ENCODE measurements at regions not wholly inside any gene's neighbourhood (a gene's known extent, or its start where the extent isn't known, plus 50 kb on each side); places are given as distances from the start of the nearest gene placed in this dataset.

- no peaks in the 10 kb centered on the region for H3K4me1 ChIP-seq (ENCODE audit: insufficient read depth, insufficient read length)
- no peak overlapping the region for H3K4me3 ChIP-seq (ENCODE audit: insufficient read length, low read depth)
- H3K27me3 ChIP-seq (ENCODE audit: insufficient read depth, insufficient read length), result no peaks in the 10 kb centered on the region
- H3K36me3 ChIP-seq (ENCODE audit: insufficient read depth, insufficient read length, low read length), result no peaks in the 10 kb centered on the region
- no peak for TF ChIP-seq ZNF274 (IDR thresholded peaks at IDR 0.05; ENCODE audit: low read depth, low read length)
- no peak for TF ChIP-seq SUZ12 (IDR thresholded peaks at IDR 0.05; ENCODE audit: extremely low read depth, insufficient read depth, insufficient read length)
- no peak for TF ChIP-seq YY1 (IDR thresholded peaks at IDR 0.05; ENCODE audit: insufficient read depth, insufficient read length)
- no peaks in the 10 kb centered on the region for H3K9me3 ChIP-seq (ENCODE audit: insufficient read depth, low read length)
- no peak overlapping the region for H3K9ac ChIP-seq (ENCODE audit: insufficient read length, low read depth)
- DNase-seq (ENCODE audit: low read depth, low spot score), result no peak
Observed at GRCh38 chr3:69462022-69462825, 76.3 kb upstream of the FRMD4B start.

DNA sequence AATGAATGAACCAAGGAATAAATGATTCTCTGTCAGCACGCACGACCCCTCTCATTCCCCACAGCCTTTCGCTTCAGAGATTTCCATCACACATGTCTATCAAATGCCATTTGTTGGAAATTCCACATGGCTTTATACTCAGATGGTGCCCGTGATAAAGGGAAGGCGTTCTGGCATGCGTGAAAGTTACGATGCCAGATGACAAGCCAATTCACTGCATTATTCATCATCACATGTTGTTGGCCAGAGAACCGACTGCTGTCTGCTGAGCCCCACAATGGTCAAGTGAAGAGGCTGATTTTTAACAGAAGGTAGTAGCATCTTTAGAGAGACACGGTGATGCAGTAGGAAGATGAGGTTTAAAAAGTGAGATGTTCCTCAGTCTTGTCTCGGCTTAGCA lies 74.1 kb upstream of the FRMD4B start:
- Histone ChIP-seq H3K4me3 (ENCODE audit: insufficient read length, low read depth) (no peak overlapping the region), H3K9me3 (ENCODE audit: insufficient read depth, low read length) (no peaks in the 10 kb centered on the region), H3K27me3 (ENCODE audit: insufficient read depth, insufficient read length) (no peaks in the 10 kb centered on the region), H3K4me1 (ENCODE audit: insufficient read depth, insufficient read length) (no peaks in the 10 kb centered on the region), H3K36me3 (ENCODE audit: insufficient read depth, insufficient read length, low read length) (no peaks in the 10 kb centered on the region), H3K9ac (ENCODE audit: insufficient read length, low read depth) (no peak overlapping the region)
- no peak for DNase-seq (ENCODE audit: low read depth, low spot score)
- TF ChIP-seq YY1 (IDR thresholded peaks at IDR 0.05; ENCODE audit: insufficient read depth, insufficient read length) (no peak), ZNF274 (IDR thresholded peaks at IDR 0.05; ENCODE audit: low read depth, low read length) (no peak), SUZ12 (IDR thresholded peaks at IDR 0.05; ENCODE audit: extremely low read depth, insufficient read depth, insufficient read length) (no peak)

DNA sequence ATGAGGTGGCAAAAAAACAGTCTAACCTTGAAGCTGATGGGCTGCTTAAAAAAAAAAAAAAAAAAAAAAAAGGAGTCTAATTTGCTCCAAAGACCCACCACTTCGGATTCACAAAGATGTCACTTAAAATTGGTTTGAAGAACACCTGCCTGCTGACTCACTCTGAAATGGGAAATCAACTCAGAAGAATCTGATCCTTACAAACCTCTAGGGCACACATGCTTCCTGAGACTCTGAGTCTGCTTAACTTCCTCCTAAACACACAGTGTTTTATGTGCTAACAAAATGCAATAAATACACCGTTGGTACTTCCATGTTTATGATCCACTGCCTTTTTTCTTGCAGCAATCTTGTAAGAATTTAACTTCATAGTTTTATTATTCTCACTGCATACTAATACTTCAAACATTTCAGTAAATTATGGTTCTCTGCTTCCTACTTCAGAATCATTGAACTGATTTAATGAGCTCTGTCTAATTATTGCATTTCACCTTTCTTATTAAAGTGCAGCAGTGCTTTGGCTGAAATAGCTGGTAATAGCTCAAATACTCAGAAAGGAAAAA lies 73.0 kb upstream of the FRMD4B start:
- no peak overlapping the region for H3K4me3 ChIP-seq (ENCODE audit: insufficient read length, low read depth)
- DNase-seq (ENCODE audit: low read depth, low spot score), result no peak

DNA sequence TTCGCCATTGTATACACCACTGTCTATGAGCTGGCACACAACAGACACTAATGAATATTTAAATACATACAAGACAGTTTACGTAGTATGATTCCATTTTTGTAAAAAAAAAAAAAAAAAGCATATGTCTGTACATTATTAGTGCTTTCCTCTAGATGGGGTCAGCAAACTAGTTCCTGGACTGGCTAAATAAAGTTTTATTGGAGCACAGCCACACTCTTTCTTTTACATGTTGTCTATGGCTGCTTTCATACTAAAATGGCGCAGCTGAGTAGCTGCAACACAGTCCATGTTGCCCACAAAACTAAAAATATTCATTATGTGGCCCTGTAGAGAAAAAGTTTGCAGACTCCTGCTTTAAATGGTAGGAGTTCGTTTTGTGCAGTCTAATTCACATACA lies 70.7 kb upstream of the FRMD4B start:
- no peaks in the 10 kb centered on the region for H3K4me1 ChIP-seq (ENCODE audit: insufficient read depth, insufficient read length)
- no peak overlapping the region for H3K9ac ChIP-seq (ENCODE audit: insufficient read length, low read depth)
- TF ChIP-seq SUZ12 (IDR thresholded peaks at IDR 0.05; ENCODE audit: extremely low read depth, insufficient read depth, insufficient read length) (no peak), ZNF274 (IDR thresholded peaks at IDR 0.05; ENCODE audit: low read depth, low read length) (no peak), YY1 (IDR thresholded peaks at IDR 0.05; ENCODE audit: insufficient read depth, insufficient read length) (no peak)
- H3K36me3 ChIP-seq (ENCODE audit: insufficient read depth, insufficient read length, low read length), result no peaks in the 10 kb centered on the region
- no peak for DNase-seq (ENCODE audit: low read depth, low spot score)
- no peaks in the 10 kb centered on the region for H3K9me3 ChIP-seq (ENCODE audit: insufficient read depth, low read length)
- H3K4me3 ChIP-seq (ENCODE audit: insufficient read length, low read depth), result no peak overlapping the region
- H3K27me3 ChIP-seq (ENCODE audit: insufficient read depth, insufficient read length), result no peaks in the 10 kb centered on the region

More for the DNA sequence above, 73.0 kb upstream of the FRMD4B start:
- Histone ChIP-seq H3K36me3 (ENCODE audit: insufficient read depth, insufficient read length, low read length) (no peaks in the 10 kb centered on the region), H3K9me3 (ENCODE audit: insufficient read depth, low read length) (no peaks in the 10 kb centered on the region), H3K4me1 (ENCODE audit: insufficient read depth, insufficient read length) (no peaks in the 10 kb centered on the region), H3K9ac (ENCODE audit: insufficient read length, low read depth) (no peak overlapping the region), H3K27me3 (ENCODE audit: insufficient read depth, insufficient read length) (no peaks in the 10 kb centered on the region)
- TF ChIP-seq YY1 (IDR thresholded peaks at IDR 0.05; ENCODE audit: insufficient read depth, insufficient read length) (no peak), SUZ12 (IDR thresholded peaks at IDR 0.05; ENCODE audit: extremely low read depth, insufficient read depth, insufficient read length) (no peak), ZNF274 (IDR thresholded peaks at IDR 0.05; ENCODE audit: low read depth, low read length) (no peak)

DNA sequence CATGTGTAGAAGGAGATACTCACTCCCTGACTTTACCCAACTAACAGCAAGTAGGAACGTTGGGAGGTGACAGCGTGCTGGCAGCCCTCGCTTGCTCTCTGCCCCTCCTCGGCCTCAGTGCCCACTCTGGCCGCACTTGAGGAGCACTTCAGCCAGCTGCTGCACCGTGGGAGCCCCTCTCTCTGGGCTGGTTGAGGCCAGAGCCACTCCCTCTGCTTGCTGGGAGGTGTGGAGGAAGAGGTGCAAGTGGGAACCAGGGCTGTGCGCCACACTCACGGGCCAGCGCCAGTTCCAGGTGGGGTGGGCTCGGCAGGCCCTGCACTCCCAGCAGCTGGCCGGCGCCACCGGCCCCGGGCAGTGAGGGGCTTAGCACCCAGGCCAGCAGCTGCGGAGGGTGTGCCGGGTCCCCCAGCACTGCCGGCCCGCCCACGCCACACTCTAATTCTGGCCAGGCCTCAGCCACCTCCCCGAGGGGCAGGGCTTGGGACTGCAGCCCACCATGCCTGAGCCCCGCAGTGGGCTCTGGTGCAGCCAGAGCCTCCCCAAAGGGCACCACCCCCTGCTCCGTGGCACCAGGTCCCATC lies 68.4 kb upstream of the FRMD4B start:
- no peaks in the 10 kb centered on the region for H3K27me3 ChIP-seq (ENCODE audit: insufficient read depth, insufficient read length)
- no peaks in the 10 kb centered on the region for H3K4me1 ChIP-seq (ENCODE audit: insufficient read depth, insufficient read length)
- H3K4me3 ChIP-seq (ENCODE audit: insufficient read length, low read depth), result no peak overlapping the region
- H3K36me3 ChIP-seq (ENCODE audit: insufficient read depth, insufficient read length, low read length), result no peaks in the 10 kb centered on the region
- no peak for DNase-seq (ENCODE audit: low read depth, low spot score)
- H3K9ac ChIP-seq (ENCODE audit: insufficient read length, low read depth), result no peak overlapping the region
- no peaks in the 10 kb centered on the region for H3K9me3 ChIP-seq (ENCODE audit: insufficient read depth, low read length)
- TF ChIP-seq ZNF274 (IDR thresholded peaks at IDR 0.05; ENCODE audit: low read depth, low read length) (no peak), YY1 (IDR thresholded peaks at IDR 0.05; ENCODE audit: insufficient read depth, insufficient read length) (no peak), SUZ12 (IDR thresholded peaks at IDR 0.05; ENCODE audit: extremely low read depth, insufficient read depth, insufficient read length) (no peak)

GRCh38 chr3:69452295-69452694 lies 66.4 kb upstream of the FRMD4B start:
- DNase-seq (ENCODE audit: low read depth, low spot score), result no peak
- no peaks in the 10 kb centered on the region for H3K4me1 ChIP-seq (ENCODE audit: insufficient read depth, insufficient read length)
- H3K9me3 ChIP-seq (ENCODE audit: insufficient read depth, low read length), result no peaks in the 10 kb centered on the region
- no peak overlapping the region for H3K4me3 ChIP-seq (ENCODE audit: insufficient read length, low read depth)
- no peaks in the 10 kb centered on the region for H3K27me3 ChIP-seq (ENCODE audit: insufficient read depth, insufficient read length)
- H3K9ac ChIP-seq (ENCODE audit: insufficient read length, low read depth), result no peak overlapping the region
- no peaks in the 10 kb centered on the region for H3K36me3 ChIP-seq (ENCODE audit: insufficient read depth, insufficient read length, low read length)
- TF ChIP-seq ZNF274 (IDR thresholded peaks at IDR 0.05; ENCODE audit: low read depth, low read length) (no peak), SUZ12 (IDR thresholded peaks at IDR 0.05; ENCODE audit: extremely low read depth, insufficient read depth, insufficient read length) (no peak), YY1 (IDR thresholded peaks at IDR 0.05; ENCODE audit: insufficient read depth, insufficient read length) (no peak)

DNA sequence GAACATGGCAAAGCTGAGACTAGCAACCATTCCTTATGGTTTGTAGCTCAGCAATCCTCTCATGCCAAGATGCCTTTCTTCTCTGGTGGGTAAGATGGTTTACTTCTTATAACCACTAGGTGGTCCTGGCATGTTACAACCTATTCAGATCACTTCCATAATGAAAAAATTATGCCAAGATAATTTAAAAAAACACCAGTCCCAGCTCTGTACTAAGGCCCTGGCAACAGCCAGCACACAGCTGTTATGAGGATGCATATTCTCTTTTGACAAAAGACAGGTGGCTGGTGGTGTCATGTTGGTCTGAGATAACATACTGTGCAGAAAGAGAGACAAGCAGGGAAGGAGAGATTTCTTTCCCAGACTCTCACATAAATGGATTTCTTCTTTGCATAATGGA lies 65.7 kb upstream of the FRMD4B start:
- TF ChIP-seq YY1 (IDR thresholded peaks at IDR 0.05; ENCODE audit: insufficient read depth, insufficient read length) (no peak), ZNF274 (IDR thresholded peaks at IDR 0.05; ENCODE audit: low read depth, low read length) (no peak), SUZ12 (IDR thresholded peaks at IDR 0.05; ENCODE audit: extremely low read depth, insufficient read depth, insufficient read length) (no peak)
- no peaks in the 10 kb centered on the region for H3K36me3 ChIP-seq (ENCODE audit: insufficient read depth, insufficient read length, low read length)
- no peak for DNase-seq (ENCODE audit: low read depth, low spot score)
- no peak overlapping the region for H3K4me3 ChIP-seq (ENCODE audit: insufficient read length, low read depth)
- H3K4me1 ChIP-seq (ENCODE audit: insufficient read depth, insufficient read length), result no peaks in the 10 kb centered on the region
- no peak overlapping the region for H3K9ac ChIP-seq (ENCODE audit: insufficient read length, low read depth)
- H3K27me3 ChIP-seq (ENCODE audit: insufficient read depth, insufficient read length), result no peaks in the 10 kb centered on the region
- no peaks in the 10 kb centered on the region for H3K9me3 ChIP-seq (ENCODE audit: insufficient read depth, low read length)
